DOHH2 (cell line): ENCODE measurements at regions not wholly inside any gene's neighbourhood (a gene's known extent, or its start where the extent isn't known, plus 50 kb on each side); places are given as distances from the start of the nearest gene placed in this dataset.

ENCODE experiments used
- H3F3A ChIP-seq: fragments of 200-600 bp; sonication (generic), shearing (Covaris generic); 2 replicates; pipeline ENCODE4 v1.6.0; 2016; ENCODE audit warnings: antibody characterized with exemption, mild to moderate bottlenecking; ENCODE audit not compliant: control insufficient read depth, insufficient read depth
- H3K27ac ChIP-seq: fragments of 200-600 bp; sonication (generic); 2 replicates; pipeline ENCODE4 v1.5.1; 2014; ENCODE audit warnings: low read depth, mild to moderate bottlenecking, low read length, moderate library complexity
- H3K27me3 ChIP-seq: fragments of 200-600 bp; sonication (generic); 2 replicates; pipeline ENCODE4 v1.6.1; 2014; ENCODE audit warnings: mild to moderate bottlenecking, low read length, mixed read lengths; ENCODE audit not compliant: control insufficient read depth
- H3K36me3 ChIP-seq: fragments of 200-600 bp; sonication (generic); 2 replicates; pipeline ENCODE4 v1.6.1; 2014; ENCODE audit warnings: mild to moderate bottlenecking, low read length, moderate library complexity, mixed read lengths; ENCODE audit not compliant: control insufficient read depth
- H3K4me1 ChIP-seq: fragments of 200-600 bp; sonication (generic); 2 replicates; pipeline ENCODE4 v1.6.1; 2014; ENCODE audit warnings: mild to moderate bottlenecking, low read length, mixed read lengths; ENCODE audit not compliant: control insufficient read depth
- H3K4me2 ChIP-seq: fragments of 200-600 bp; sonication (generic); 2 replicates; pipeline ENCODE4 v1.6.0; 2014; ENCODE audit warnings: mild to moderate bottlenecking, low read length, moderate library complexity
- H3K4me3 ChIP-seq: fragments of 200-600 bp; sonication (generic); 2 replicates; pipeline ENCODE4 v1.5.1; 2014; ENCODE audit warnings: mild to moderate bottlenecking, low read length, mixed read lengths
- H3K79me2 ChIP-seq: fragments of 200-600 bp; sonication (generic); 2 replicates; pipeline ENCODE4 v1.6.1; 2014; ENCODE audit warnings: mild to moderate bottlenecking, low read length, mixed read lengths; ENCODE audit not compliant: control insufficient read depth
- H3K9me2 ChIP-seq: fragments of 200-600 bp; sonication (generic); replicated peaks from 2 replicates; pipeline ENCODE4 v1.6.1; 2014; ENCODE audit warnings: mild to moderate bottlenecking, low read length, mixed read lengths; ENCODE audit not compliant: control insufficient read depth
- H3K9me3 ChIP-seq: fragments of 200-600 bp; sonication (generic); 2 replicates; pipeline ENCODE4 v1.6.1; 2014; ENCODE audit warnings: antibody characterized with exemption, low read length, mixed read lengths; ENCODE audit not compliant: control insufficient read depth, insufficient read depth
- H4K20me1 ChIP-seq: fragments of 200-600 bp; sonication (generic); 2 replicates; pipeline ENCODE4 v1.6.0; 2014; ENCODE audit warnings: low read depth, mild to moderate bottlenecking, antibody characterized with exemption, low read length, moderate library complexity; ENCODE audit not compliant: control insufficient read depth, insufficient read depth
- CTCF ChIP-seq: fragments of 200-600 bp; sonication (generic); IDR thresholded peaks from one replicate; pipeline ENCODE4 v1.5.1; 2014; ENCODE audit warnings: antibody characterized with exemption, mild to moderate bottlenecking, low read depth, low read length; ENCODE audit not compliant: poor library complexity, severe bottlenecking
- EZH2phosphoT487 ChIP-seq: fragments of 200-600 bp; sonication (generic); IDR thresholded peaks from 2 replicates; pipeline ENCODE4 v1.6.1; 2017; ENCODE audit warnings: borderline replicate concordance, mild to moderate bottlenecking, antibody characterized with exemption, low read length, moderate library complexity, mixed read lengths

- TF ChIP-seq CTCF (no peak), EZH2phosphoT487 (no peak)
- Histone ChIP-seq H3K27me3 (no peaks in the 10 kb centered on the region), H3K36me3 (no peaks in the 10 kb centered on the region), H3K79me2 (no peaks in the 10 kb centered on the region), H3K27ac (no peak overlapping the region), H3F3A (no peaks in the 10 kb centered on the region), H3K4me1 (no peaks in the 10 kb centered on the region), H3K4me3 (no peak overlapping the region), H3K4me2 (no peak overlapping the region), H3K9me2 (no peaks in the 10 kb centered on the region), H4K20me1 (no peaks in the 10 kb centered on the region), H3K9me3 (no peaks in the 10 kb centered on the region)
Measured at GRCh38 chr1:187245201-187245600, 416.5 kb downstream of the PLA2G4A start.

- H3F3A ChIP-seq = no peaks in the 10 kb centered on the region
- H3K4me2 ChIP-seq = no peak overlapping the region
- no peaks in the 10 kb centered on the region for H3K9me3 ChIP-seq
- TF ChIP-seq EZH2phosphoT487 (no peak), CTCF (no peak)
- no peaks in the 10 kb centered on the region for H3K27me3 ChIP-seq
- no peaks in the 10 kb centered on the region for H3K79me2 ChIP-seq
- H4K20me1 ChIP-seq = no peaks in the 10 kb centered on the region
- H3K9me2 ChIP-seq = no peaks in the 10 kb centered on the region
- H3K27ac ChIP-seq = no peak overlapping the region
- H3K4me1 ChIP-seq = no peaks in the 10 kb centered on the region
- H3K36me3 ChIP-seq = no peaks in the 10 kb centered on the region
- H3K4me3 ChIP-seq = no peak overlapping the region
Measured at GRCh38 chr1:187249196-187249595, 420.4 kb downstream of the PLA2G4A start.

- H3K27me3 ChIP-seq = no peaks in the 10 kb centered on the region
- no peaks in the 10 kb centered on the region for H3F3A ChIP-seq
- H3K79me2 ChIP-seq = no peaks in the 10 kb centered on the region
- H3K36me3 ChIP-seq = no peaks in the 10 kb centered on the region
- no peaks in the 10 kb centered on the region for H3K4me1 ChIP-seq
- no peak overlapping the region for H3K4me3 ChIP-seq
- no peak overlapping the region for H3K27ac ChIP-seq
- no peak overlapping the region for H3K4me2 ChIP-seq
- no peaks in the 10 kb centered on the region for H3K9me2 ChIP-seq
- TF ChIP-seq CTCF = no peak
- TF ChIP-seq EZH2phosphoT487 = no peak
- H4K20me1 ChIP-seq = no peaks in the 10 kb centered on the region
- no peaks in the 10 kb centered on the region for H3K9me3 ChIP-seq
Measured at GRCh38 chr1:187252923-187253322, 424.2 kb downstream of the PLA2G4A start.

- H4K20me1 ChIP-seq = no peaks in the 10 kb centered on the region
- no peaks in the 10 kb centered on the region for H3K4me1 ChIP-seq
- H3K4me2 ChIP-seq = no peak overlapping the region
- no peaks in the 10 kb centered on the region for H3K36me3 ChIP-seq
- no peaks in the 10 kb centered on the region for H3F3A ChIP-seq
- no peaks in the 10 kb centered on the region for H3K27me3 ChIP-seq
- H3K79me2 ChIP-seq = no peaks in the 10 kb centered on the region
- no peak overlapping the region for H3K4me3 ChIP-seq
- TF ChIP-seq EZH2phosphoT487 (no peak), CTCF (no peak)
- no peaks in the 10 kb centered on the region for H3K9me2 ChIP-seq
- H3K27ac ChIP-seq = no peak overlapping the region
- no peaks in the 10 kb centered on the region for H3K9me3 ChIP-seq
Measured at GRCh38 chr1:187257476-187257875, 428.7 kb downstream of the PLA2G4A start.
